GM12865 (cell line): ENCODE measurements at regions not wholly inside any gene's neighbourhood (a gene's known extent, or its start where the extent isn't known, plus 50 kb on each side); places are given as distances from the start of the nearest gene placed in this dataset.
A peak's percentile ranks its signal among the peaks of the same experiment; 100 is the strongest.

ENCODE experiments used
- DNase-seq: peaks from one replicate; pipeline ENCODE4 v3.0.0; 2010; ENCODE audit warnings: low read depth
- H3K4me3 ChIP-seq: 2 replicates; pipeline ENCODE4 v1.5.1; 2011; ENCODE audit warnings: mild to moderate bottlenecking, low read depth, low read length, control low read depth
- TF ChIP-seq, protein P1 (sequence below): IDR thresholded peaks from 2 replicates; pipeline ENCODE4 v1.5.1; 2011; ENCODE audit warnings: low read length, control low read depth, low read depth, inconsistent platforms; ENCODE audit not compliant: insufficient read depth; ENCODE audit errors: missing control alignments

DNA sequence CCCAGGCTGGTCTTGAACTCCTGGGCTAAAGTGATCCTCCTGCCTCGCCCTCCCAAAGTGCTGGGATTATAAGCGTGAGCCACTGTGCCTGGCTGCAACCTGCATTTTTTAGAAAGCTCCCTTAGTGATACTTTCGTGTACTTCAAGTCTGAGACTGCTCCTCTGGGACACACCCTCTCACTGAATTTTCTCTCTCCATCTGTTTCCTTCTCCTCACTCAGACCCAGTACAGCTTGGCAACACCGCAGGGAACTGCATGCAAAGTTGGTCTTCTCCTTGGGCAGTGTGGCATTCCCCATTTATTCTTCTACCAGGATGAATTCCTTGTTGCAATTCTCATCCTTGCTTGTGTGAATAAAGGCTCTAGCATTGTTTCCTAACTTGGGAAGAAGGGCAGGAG lies 175.9 kb downstream of the LPIN1 start:
- DNase-seq: no peak
- no peak overlapping the region for H3K4me3 ChIP-seq

DNA sequence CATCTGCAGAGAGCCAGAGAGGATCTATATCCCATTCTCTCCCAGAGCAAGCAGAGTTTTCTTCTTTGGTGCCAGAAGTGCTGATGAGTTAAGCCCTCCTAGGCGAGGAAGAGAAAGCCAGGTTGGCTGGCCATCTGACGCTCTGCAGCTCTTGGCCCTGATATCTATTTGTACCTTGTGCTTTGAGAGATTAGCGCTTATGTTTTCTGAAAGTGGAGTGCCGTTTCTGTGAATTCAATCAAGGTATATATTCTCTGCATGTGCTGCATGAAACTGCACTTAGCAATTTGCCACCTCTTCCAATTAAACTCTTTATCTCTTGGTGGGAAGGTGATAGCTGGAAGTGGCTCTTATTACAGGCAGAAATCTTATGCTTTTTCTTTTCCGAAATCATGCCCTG lies 177.5 kb downstream of the LPIN1 start:
- H3K4me3 ChIP-seq: no peak overlapping the region
- TF ChIP-seq, protein P1, sequence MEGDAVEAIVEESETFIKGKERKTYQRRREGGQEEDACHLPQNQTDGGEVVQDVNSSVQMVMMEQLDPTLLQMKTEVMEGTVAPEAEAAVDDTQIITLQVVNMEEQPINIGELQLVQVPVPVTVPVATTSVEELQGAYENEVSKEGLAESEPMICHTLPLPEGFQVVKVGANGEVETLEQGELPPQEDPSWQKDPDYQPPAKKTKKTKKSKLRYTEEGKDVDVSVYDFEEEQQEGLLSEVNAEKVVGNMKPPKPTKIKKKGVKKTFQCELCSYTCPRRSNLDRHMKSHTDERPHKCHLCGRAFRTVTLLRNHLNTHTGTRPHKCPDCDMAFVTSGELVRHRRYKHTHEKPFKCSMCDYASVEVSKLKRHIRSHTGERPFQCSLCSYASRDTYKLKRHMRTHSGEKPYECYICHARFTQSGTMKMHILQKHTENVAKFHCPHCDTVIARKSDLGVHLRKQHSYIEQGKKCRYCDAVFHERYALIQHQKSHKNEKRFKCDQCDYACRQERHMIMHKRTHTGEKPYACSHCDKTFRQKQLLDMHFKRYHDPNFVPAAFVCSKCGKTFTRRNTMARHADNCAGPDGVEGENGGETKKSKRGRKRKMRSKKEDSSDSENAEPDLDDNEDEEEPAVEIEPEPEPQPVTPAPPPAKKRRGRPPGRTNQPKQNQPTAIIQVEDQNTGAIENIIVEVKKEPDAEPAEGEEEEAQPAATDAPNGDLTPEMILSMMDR: no peak
- DNase-seq: no peak

More for the DNA sequence above, 175.9 kb downstream of the LPIN1 start:
- TF ChIP-seq, protein P1: no peak

DNA sequence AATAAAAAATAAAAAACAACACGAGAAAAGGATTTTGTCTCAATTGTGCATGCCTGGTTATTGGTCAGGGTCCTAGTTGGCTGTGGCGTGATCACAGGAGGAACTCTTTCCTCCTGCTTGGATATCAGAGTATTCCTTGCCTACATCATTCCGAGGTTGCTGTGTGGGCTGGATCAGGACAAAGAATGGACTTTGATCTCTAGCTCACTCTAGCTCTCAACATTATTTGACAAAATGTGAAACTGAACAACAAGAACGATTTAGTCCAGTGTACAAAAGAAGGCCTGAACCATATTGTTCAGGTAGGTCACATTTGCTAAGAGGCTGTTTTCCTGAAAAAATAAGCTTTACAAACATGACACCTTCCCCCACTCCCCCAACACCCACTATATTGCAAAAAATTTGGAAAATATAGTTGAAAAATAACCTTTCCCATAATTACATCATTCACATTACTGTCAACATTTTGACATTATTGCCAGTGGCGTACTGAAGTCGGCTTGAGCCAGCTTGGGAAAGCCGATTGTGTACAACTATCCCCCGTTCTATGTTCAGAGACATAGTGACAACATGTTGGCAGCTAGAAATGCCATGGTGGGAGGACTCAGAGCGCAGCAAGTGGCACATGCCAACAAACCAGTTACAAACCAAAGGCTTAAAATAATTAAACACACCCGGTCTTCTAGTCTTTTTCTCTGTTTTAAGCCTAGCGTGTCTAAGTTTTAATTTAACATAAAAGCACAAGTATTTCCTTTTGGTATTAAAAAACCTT lies 179.0 kb downstream of the LPIN1 start:
- TF ChIP-seq, protein P1: no peak
- no peak for DNase-seq
- no peak overlapping the region for H3K4me3 ChIP-seq

DNA sequence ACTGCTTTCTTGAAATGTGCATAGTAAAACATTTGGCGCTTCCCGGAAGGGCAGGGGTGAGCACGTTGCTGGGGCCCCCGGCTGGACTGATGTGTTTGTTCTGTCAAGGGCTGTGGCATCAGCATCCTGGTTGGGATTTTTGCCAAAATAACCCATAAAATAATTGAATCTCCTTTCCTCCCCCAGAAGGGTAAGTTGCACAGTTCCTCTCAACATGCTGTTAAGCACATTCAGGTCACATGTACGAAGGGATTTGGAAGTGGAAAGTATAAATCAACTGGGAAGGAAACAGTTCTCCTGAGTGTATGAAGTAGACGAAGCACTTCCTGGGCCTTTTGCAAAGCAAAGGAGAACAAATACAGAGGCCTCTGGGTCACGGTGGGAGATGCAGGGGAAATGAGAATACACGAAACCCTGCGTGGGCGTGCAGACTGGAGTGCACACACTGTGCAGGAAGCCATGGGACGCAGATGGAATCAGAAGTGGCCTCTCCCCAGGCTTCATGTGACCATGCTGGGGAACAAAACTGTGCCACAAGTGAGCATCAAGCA lies 183.9 kb downstream of the LPIN1 start:
- no peak overlapping the region for H3K4me3 ChIP-seq
- TF ChIP-seq, protein P1: no peak
- DNase-seq: no peak

DNA sequence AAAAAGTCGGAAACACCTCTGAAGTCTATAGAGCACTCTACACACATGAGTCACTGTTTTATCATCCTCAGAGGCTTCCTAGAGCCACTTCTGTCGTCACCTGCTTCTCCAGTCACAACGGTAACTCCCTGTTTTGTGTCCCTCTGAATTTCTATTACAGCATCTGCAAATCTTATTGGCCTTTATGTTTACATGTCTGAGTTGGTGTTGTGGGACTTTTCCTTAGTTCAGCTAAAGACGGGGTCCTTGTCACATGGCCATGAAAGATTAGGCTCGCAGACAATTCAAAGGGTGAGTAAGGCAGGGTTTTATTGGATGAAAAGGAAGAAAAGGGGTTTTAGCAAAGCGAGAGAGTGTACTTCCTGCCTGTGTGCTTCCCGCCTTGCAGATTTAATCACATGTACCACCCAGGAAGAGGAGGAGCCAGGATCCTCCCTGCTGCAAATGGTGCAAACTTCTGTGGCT lies 185.6 kb downstream of the LPIN1 start:
- DNase-seq: no peak

DNA sequence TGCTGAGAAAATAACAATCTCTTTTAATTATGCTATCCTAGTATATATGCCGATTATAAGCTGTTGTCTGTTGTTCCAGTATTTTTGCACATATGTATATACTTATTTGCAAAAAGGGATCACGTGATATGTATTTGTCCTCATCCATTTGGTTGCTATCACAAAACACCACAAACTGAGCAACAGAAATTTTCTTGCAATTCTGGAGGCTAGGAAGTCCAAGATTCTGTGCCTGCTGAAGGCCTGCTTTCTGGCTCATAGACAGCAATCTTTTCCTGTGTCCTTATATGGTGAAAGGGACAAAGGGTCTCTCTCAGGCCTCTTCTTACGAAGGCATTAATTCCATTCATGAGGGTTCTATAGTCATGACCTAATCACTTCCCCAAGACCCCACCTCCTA lies 186.5 kb downstream of the LPIN1 start:
- TF ChIP-seq, protein P1: no peak
- H3K4me3 ChIP-seq: no peak overlapping the region
- no peak for DNase-seq

More for the DNA sequence above, 185.6 kb downstream of the LPIN1 start:
- TF ChIP-seq, protein P1: no peak
- H3K4me3 ChIP-seq: no peak overlapping the region

DNA sequence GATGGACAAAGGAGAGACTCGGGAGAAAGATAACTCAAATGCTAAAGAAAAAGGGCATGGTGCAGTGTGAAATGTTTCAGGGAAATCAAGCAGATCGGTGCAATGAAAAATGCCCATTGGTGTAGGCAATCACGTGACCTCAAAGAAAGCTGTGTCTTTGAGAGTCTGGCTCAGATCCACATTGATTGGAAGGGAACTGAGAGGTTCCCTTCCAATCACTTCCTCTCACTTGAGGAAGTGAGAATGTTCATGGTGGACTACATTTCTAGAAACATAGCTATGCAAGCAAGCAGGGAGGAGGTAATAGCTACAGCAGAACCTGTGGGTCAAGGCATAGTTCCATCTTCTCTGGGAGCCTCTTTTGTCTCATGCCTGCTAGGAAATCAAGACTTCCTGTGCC lies 187.4 kb downstream of the LPIN1 start:
- TF ChIP-seq, protein P1: no peak
- peak; percentile 61 for DNase-seq
- H3K4me3 ChIP-seq: no peak overlapping the region
